HG03103 (cell line): ENCODE measurements at regions not wholly inside any gene's neighbourhood (a gene's known extent, or its start where the extent isn't known, plus 50 kb on each side); places are given as distances from the start of the nearest gene placed in this dataset.

Experiments
- ATAC-seq: cut with Tn5 transposase; IDR thresholded peaks from one replicate; pipeline ENCODE4 v1.9.1; 2021; ENCODE audit warnings: low read depth; ENCODE audit not compliant: unreplicated experiment

GRCh38 chr1:239538239-239538988 lies 152.0 kb downstream of the CHRM3 start:
- ATAC-seq, result no peak

- ATAC-seq, result no peak
Observed at GRCh38 chr1:239539051-239539450, 152.7 kb downstream of the CHRM3 start.

- ATAC-seq, result no peak
Observed at GRCh38 chr1:239539812-239540211, 153.4 kb downstream of the CHRM3 start.

- no peak for ATAC-seq
Observed at GRCh38 chr1:239543873-239544272, 157.5 kb downstream of the CHRM3 start.

- ATAC-seq, result no peak
Observed at GRCh38 chr1:239545466-239545865, 159.1 kb downstream of the CHRM3 start.

- no peak for ATAC-seq
Observed at GRCh38 chr1:239547987-239548386, 161.6 kb downstream of the CHRM3 start.

GRCh38 chr1:239550178-239550577 lies 163.8 kb downstream of the CHRM3 start:
- ATAC-seq, result no peak

GRCh38 chr1:239555350-239555749 lies 169.0 kb downstream of the CHRM3 start:
- ATAC-seq, result no peak

- ATAC-seq, result no peak
Observed at GRCh38 chr1:239558559-239558958, 172.2 kb downstream of the CHRM3 start.

GRCh38 chr1:239558991-239559390 lies 172.6 kb downstream of the CHRM3 start:
- no peak for ATAC-seq

GRCh38 chr1:239560921-239561320 lies 174.6 kb downstream of the CHRM3 start:
- no peak for ATAC-seq

- ATAC-seq, result no peak
Observed at GRCh38 chr1:239562095-239562494, 175.7 kb downstream of the CHRM3 start.

GRCh38 chr1:239563681-239564080 lies 177.3 kb downstream of the CHRM3 start:
- no peak for ATAC-seq

GRCh38 chr1:239566074-239566473 lies 179.7 kb downstream of the CHRM3 start:
- ATAC-seq, result no peak

- no peak for ATAC-seq
Observed at GRCh38 chr1:239570878-239571277, 184.5 kb downstream of the CHRM3 start.

GRCh38 chr1:239572183-239572582 lies 185.8 kb downstream of the CHRM3 start:
- ATAC-seq, result no peak

GRCh38 chr1:239574112-239574511 lies 187.7 kb downstream of the CHRM3 start:
- ATAC-seq, result no peak

GRCh38 chr1:239575113-239575512 lies 188.7 kb downstream of the CHRM3 start:
- no peak for ATAC-seq

- ATAC-seq, result no peak
Observed at GRCh38 chr1:239583536-239583935, 197.2 kb downstream of the CHRM3 start.

GRCh38 chr1:239586128-239586527 lies 199.8 kb downstream of the CHRM3 start:
- no peak for ATAC-seq

- no peak for ATAC-seq
Observed at GRCh38 chr1:239587066-239587465, 200.7 kb downstream of the CHRM3 start.

- ATAC-seq, result no peak
Observed at GRCh38 chr1:239587574-239588369, 201.4 kb downstream of the CHRM3 start.
